Prostate gland (tissue), 2 donors: ENCODE measurements at regions not wholly inside any gene's neighbourhood (a gene's known extent, or its start where the extent isn't known, plus 50 kb on each side); places are given as distances from the start of the nearest gene placed in this dataset.
"Not testable (repeated sequence)": the region's sequence is repeated elsewhere in the genome, so short reads cannot be mapped to it uniquely, and the experiment has no call there.

Experiments
- DNase-seq: peaks from one replicate; pipeline ENCODE4 v3.0.0-alpha.2; 2019; ENCODE audit warnings: low spot score
- H3K27ac ChIP-seq, 2 donors: fragments of 200-600 bp; sonication (generic); 2 replicates each; pipeline ENCODE4 v1.5.1; 2017 to 2019
- H3K27me3 ChIP-seq: fragments of 200-600 bp; sonication (generic); replicated peaks from 2 replicates; pipeline ENCODE4 v1.5.1; 2019; ENCODE audit not compliant: insufficient read depth
- H3K36me3 ChIP-seq, 2 donors: fragments of 200-600 bp; sonication (generic); 1 replicate in 1 of 2; 2 replicates in 1 of 2; pipeline versions ENCODE4 v1.5.1 to v1.8.1; 2017 to 2019
- H3K4me1 ChIP-seq: fragments of 200-600 bp; sonication (generic); replicated peaks from 2 replicates; pipeline ENCODE4 v1.5.1; 2019
- H3K4me3 ChIP-seq, 2 donors: fragments of 200-600 bp; sonication (generic); 2 replicates each; pipeline ENCODE4 v1.5.1; 2017 to 2019
- H3K9me3 ChIP-seq: fragments of 200-600 bp; sonication (generic); 2 replicates; pipeline ENCODE4 v1.5.1; 2017
- CTCF ChIP-seq, 4 experiments: fragments of 200-600 bp in 2 of 4; fragments of 450-650 bp in 2 of 4; sonication (generic) in 2 of 4; IDR thresholded peaks; 1 replicate in 3 of 4; 2 replicates in 1 of 4; pipeline ENCODE4 v1.5.1; 2016 to 2019; ENCODE audit warnings: antibody characterized with exemption in 4 of 4, mild to moderate bottlenecking in 2 of 4, moderate library complexity in 2 of 4
- POLR2A ChIP-seq: fragments of 450-650 bp; IDR thresholded peaks from one replicate; pipeline ENCODE4 v1.6.1; 2016; ENCODE audit warnings: antibody characterized with exemption, mild to moderate bottlenecking
- POLR2AphosphoS5 ChIP-seq: sonication (generic); formaldehyde crosslinking; IDR thresholded peaks from one replicate; pipeline ENCODE4 v1.6.1; 2017; ENCODE audit warnings: antibody characterized with exemption
- WGBS: methylation state at CpG from one replicate; pipeline ENCODE4 v1.1.5; 2018; 5-methylcytosine and 5-hydroxymethylcytosine counted together
- intact Hi-C: fragments of 100-400 bp; cut with DNase I; formaldehyde crosslinking; loops from one replicate; pipeline ENCODE4 v1.14.2; 2022

DNA sequence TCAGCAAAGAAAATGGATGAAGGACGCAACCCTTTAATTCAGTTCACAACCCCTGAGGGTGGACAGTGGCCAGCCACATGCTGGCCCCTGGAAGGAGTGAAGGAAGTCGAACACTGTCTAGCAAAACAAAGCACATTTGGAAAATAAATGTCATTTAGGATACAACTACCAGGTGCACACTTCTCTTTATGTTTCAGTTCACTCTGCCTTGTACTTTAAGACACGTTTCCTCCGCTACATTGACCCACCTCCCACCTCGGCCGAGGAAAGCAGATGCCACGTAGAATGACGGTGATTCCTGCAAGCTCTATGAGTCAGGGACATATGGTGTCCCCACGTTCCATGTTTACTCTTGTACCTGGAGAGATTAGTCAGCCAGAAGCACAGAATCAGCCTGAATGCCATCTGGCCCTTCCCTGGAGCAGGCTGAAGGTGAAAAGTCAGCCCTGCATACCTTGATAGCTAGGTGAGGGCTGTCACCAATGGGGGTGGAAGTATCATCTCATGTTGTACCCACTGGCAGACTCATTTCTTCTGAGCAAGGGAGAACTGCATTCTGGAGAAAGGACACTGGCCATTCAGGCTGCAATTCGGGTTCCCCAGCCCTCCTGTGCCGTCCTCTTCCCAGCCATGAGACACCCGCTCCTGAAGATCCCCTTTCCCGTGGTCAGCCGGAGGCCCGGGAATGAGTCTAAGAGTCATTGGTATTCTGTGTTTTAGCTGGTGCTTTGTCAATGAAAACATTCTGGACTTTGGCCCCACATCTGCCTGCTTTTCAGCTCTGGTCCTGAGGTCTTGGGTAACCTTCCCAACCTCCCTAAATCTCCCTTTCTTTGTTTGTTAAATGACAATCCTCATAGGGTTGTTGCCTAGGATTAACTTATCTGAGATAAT is 60.6 kb downstream of the FOXA2 start:
- no peaks in the 10 kb centered on the region for H3K27me3 ChIP-seq
- H3K27ac ChIP-seq = no peak overlapping the region
- intact Hi-C loops = no loop called here
- no peaks in the 10 kb centered on the region for H3K4me1 ChIP-seq
- DNase-seq = no peak
- no peaks in the 10 kb centered on the region for H3K9me3 ChIP-seq
- H3K36me3 ChIP-seq = no peaks in the 10 kb centered on the region
- H3K4me3 ChIP-seq = no peak overlapping the region
- TF ChIP-seq POLR2AphosphoS5 = no peak
- no peak for TF ChIP-seq CTCF (IDR thresholded peaks at IDR 0.05)
- no peak for TF ChIP-seq POLR2A
- 92% methylated on average over 15 of the region's 15 CpGs for WGBS

GRCh38 chr20:22523128-22523498 is 61.3 kb downstream of the FOXA2 start:
- intact Hi-C loops = no loop called here
- H3K27me3 ChIP-seq = no peaks in the 10 kb centered on the region
- no peak overlapping the region for H3K27ac ChIP-seq
- no peak for DNase-seq
- H3K4me3 ChIP-seq = no peak overlapping the region
- H3K36me3 ChIP-seq = no peaks in the 10 kb centered on the region
- H3K9me3 ChIP-seq = no peaks in the 10 kb centered on the region
- TF ChIP-seq CTCF (IDR thresholded peaks at IDR 0.05) (no peak), POLR2A (no peak), POLR2AphosphoS5 (no peak)
- H3K4me1 ChIP-seq = no peaks in the 10 kb centered on the region
- WGBS = 98% methylated on average over 7 of the region's 7 CpGs

- Histone ChIP-seq H3K9me3 (no peaks in the 10 kb centered on the region), H3K27me3 (no peaks in the 10 kb centered on the region), H3K36me3 (no peaks in the 10 kb centered on the region), H3K27ac (no peak overlapping the region), H3K4me3 (no peak overlapping the region), H3K4me1 (no peaks in the 10 kb centered on the region)
- TF ChIP-seq POLR2A = no peak
- TF ChIP-seq POLR2AphosphoS5 = no peak
- no peak for TF ChIP-seq CTCF (IDR thresholded peaks at IDR 0.05)
- intact Hi-C loops = no loop called here
- WGBS = 93% methylated on average over 3 of the region's 3 CpGs
- DNase-seq = no peak
These were observed 61.7 kb downstream of the FOXA2 start for GRCh38 chr20:22522701-22523100.

DNA sequence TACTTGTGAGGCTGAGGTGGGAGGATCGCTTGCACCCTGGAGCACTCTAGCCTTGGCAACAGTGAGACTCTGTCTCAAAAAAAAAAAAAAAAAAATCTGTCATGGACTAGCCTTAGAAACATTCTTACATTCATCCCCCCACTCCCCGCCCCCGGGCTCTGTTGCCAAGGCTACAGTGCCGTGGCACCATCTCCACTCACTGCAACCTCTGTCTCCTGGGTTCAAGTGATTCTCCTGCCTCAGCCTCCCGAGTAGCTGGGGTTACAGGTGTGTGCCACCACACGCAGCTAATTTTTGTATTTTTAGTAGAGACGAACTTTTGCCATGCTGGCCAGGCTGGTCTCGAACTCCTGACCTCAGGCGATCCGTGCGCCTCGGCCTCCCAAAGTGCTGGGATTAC is 62.4 kb downstream of the FOXA2 start:
- DNase-seq, H3K27me3 ChIP-seq, intact Hi-C loops, H3K4me3 ChIP-seq, H3K36me3 ChIP-seq, H3K9me3 ChIP-seq, H3K4me1 ChIP-seq, H3K27ac ChIP-seq: not testable (repeated sequence)
- 92% methylated on average over 12 of the region's 12 CpGs for WGBS

DNA sequence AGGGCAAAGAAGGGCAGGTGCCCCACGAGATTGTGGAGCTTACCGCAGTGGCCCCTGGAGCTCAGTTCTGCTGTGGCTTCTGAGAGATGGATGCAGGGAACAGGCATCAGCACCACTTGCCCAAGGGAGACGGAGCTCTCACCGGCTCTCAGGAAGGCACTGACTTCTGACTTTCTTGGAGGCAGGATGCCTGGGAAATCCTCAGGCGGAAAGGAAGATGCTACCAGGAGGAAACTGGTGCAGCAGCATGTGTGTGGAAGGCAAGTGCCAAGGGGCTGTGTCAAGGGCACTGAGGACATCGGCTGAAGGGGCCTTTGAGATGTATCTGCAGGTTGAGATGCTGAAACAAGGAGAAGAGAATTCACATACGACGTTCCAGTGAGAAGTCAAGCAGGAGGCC is 64.0 kb downstream of the FOXA2 start:
- Histone ChIP-seq H3K27ac (no peak overlapping the region), H3K27me3 (no peaks in the 10 kb centered on the region), H3K9me3 (no peaks in the 10 kb centered on the region), H3K36me3 (no peaks in the 10 kb centered on the region), H3K4me3 (no peak overlapping the region), H3K4me1 (no peaks in the 10 kb centered on the region)
- intact Hi-C loops = no loop called here
- WGBS = 87% methylated on average over 8 of the region's 8 CpGs
- TF ChIP-seq CTCF (IDR thresholded peaks at IDR 0.05) (no peak), POLR2AphosphoS5 (no peak), POLR2A (no peak)
- no peak for DNase-seq
